Cerebellar cortex (tissue), 1 donor: ENCODE measurements at regions not wholly inside any gene's neighbourhood (a gene's known extent, or its start where the extent isn't known, plus 50 kb on each side); places are given as distances from the start of the nearest gene placed in this dataset.

Source experiments
- DNase-seq: peaks from one replicate; pipeline ENCODE4 v3.0.0-alpha.2; 2015; ENCODE audit warnings: low spot score

- no peak for DNase-seq
Measured at GRCh38 chr6:104207635-104208034, 652.1 kb downstream of the HACE1 start.

GRCh38 chr6:104201557-104201956, 658.2 kb downstream of the HACE1 start:
- DNase-seq, result no peak

- no peak for DNase-seq
Measured at GRCh38 chr6:104187616-104188015, 672.1 kb downstream of the HACE1 start.

- no peak for DNase-seq
Measured at GRCh38 chr6:104186831-104187230, 672.9 kb downstream of the HACE1 start.

GRCh38 chr6:104183816-104184435, 675.8 kb downstream of the HACE1 start:
- DNase-seq, result no peak

GRCh38 chr6:104182811-104183210, 676.9 kb downstream of the HACE1 start:
- DNase-seq, result peak; percentile 24

- no peak for DNase-seq
Measured at GRCh38 chr6:104173668-104174067, 686.1 kb downstream of the HACE1 start.

- no peak for DNase-seq
Measured at GRCh38 chr6:104170401-104170800, 689.3 kb downstream of the HACE1 start.

GRCh38 chr6:104166055-104166668, 693.6 kb downstream of the HACE1 start:
- no peak for DNase-seq

- no peak for DNase-seq
Measured at GRCh38 chr6:104162036-104162669, 697.6 kb downstream of the HACE1 start.

GRCh38 chr6:104159045-104159618, 700.6 kb downstream of the HACE1 start:
- no peak for DNase-seq

- DNase-seq, result no peak
Measured at GRCh38 chr6:104143757-104144156, 716.0 kb downstream of the HACE1 start.

GRCh38 chr6:104134876-104135275, 724.8 kb downstream of the HACE1 start:
- DNase-seq, result no peak

- DNase-seq, result no peak
Measured at GRCh38 chr6:104130343-104130742, 729.4 kb downstream of the HACE1 start.

- no peak for DNase-seq
Measured at GRCh38 chr6:104126315-104127005, 733.3 kb downstream of the HACE1 start.

- no peak for DNase-seq
Measured at GRCh38 chr6:104123227-104123626, 736.5 kb downstream of the HACE1 start.

- no peak for DNase-seq
Measured at GRCh38 chr6:104118274-104118673, 741.4 kb downstream of the HACE1 start.

GRCh38 chr6:104109806-104110205, 749.9 kb downstream of the HACE1 start:
- DNase-seq, result no peak

GRCh38 chr6:104108634-104109033, 751.1 kb downstream of the HACE1 start:
- no peak for DNase-seq

GRCh38 chr6:104095661-104096416, 763.9 kb downstream of the HACE1 start:
- no peak for DNase-seq

GRCh38 chr6:104087765-104088164, 772.0 kb downstream of the HACE1 start:
- DNase-seq, result no peak

GRCh38 chr6:104068281-104068680, 791.4 kb downstream of the HACE1 start:
- no peak for DNase-seq
